HG02884 (cell line): ENCODE measurements at regions not wholly inside any gene's neighbourhood (a gene's known extent, or its start where the extent isn't known, plus 50 kb on each side); places are given as distances from the start of the nearest gene placed in this dataset.
"Not testable (repeated sequence)": the region's sequence is repeated elsewhere in the genome, so short reads cannot be mapped to it uniquely, and the experiment has no call there.

Experiments used
- ATAC-seq: cut with Tn5 transposase; IDR thresholded peaks from one replicate; pipeline ENCODE4 v1.9.1; 2021; ENCODE audit warnings: mild to moderate bottlenecking, moderate library complexity; ENCODE audit not compliant: unreplicated experiment

GRCh38 chr17:16888413-16889087 lies 83.4 kb downstream of the TNFRSF13B start:
- no peak for ATAC-seq

GRCh38 chr17:16887523-16888095 lies 84.3 kb downstream of the TNFRSF13B start:
- ATAC-seq: no peak

- peak; percentile 57 for ATAC-seq
These were observed 85.1 kb downstream of the TNFRSF13B start for GRCh38 chr17:16886655-16887322.

- ATAC-seq: not testable (repeated sequence)
These were observed 86.7 kb downstream of the TNFRSF13B start for GRCh38 chr17:16885204-16885603.

- not testable (repeated sequence) for ATAC-seq
These were observed 89.0 kb downstream of the TNFRSF13B start for GRCh38 chr17:16882926-16883265.

GRCh38 chr17:16882243-16882925 lies 89.5 kb downstream of the TNFRSF13B start:
- no peak for ATAC-seq

GRCh38 chr17:16881239-16881924 lies 90.5 kb downstream of the TNFRSF13B start:
- ATAC-seq: no peak

- ATAC-seq: no peak
These were observed 91.1 kb downstream of the TNFRSF13B start for GRCh38 chr17:16880843-16881230.

- ATAC-seq: no peak
These were observed 91.6 kb downstream of the TNFRSF13B start for GRCh38 chr17:16880121-16880842.

- ATAC-seq: no peak
These were observed 92.2 kb downstream of the TNFRSF13B start for GRCh38 chr17:16879686-16880085.

GRCh38 chr17:16878606-16879005 lies 93.3 kb downstream of the TNFRSF13B start:
- no peak for ATAC-seq

- ATAC-seq: no peak
These were observed 93.8 kb downstream of the TNFRSF13B start for GRCh38 chr17:16878084-16878483.

GRCh38 chr17:16877099-16877498 lies 94.8 kb downstream of the TNFRSF13B start:
- ATAC-seq: no peak

GRCh38 chr17:16875662-16876061 lies 96.3 kb downstream of the TNFRSF13B start:
- ATAC-seq: no peak

- ATAC-seq: not testable (repeated sequence)
These were observed 97.7 kb downstream of the TNFRSF13B start for GRCh38 chr17:16874216-16874615.

- no peak for ATAC-seq
These were observed 98.5 kb downstream of the TNFRSF13B start for GRCh38 chr17:16873174-16874035.

- ATAC-seq: no peak
These were observed 99.4 kb downstream of the TNFRSF13B start for GRCh38 chr17:16872351-16873173.

- ATAC-seq: not testable (repeated sequence)
These were observed 100.3 kb downstream of the TNFRSF13B start for GRCh38 chr17:16871446-16872190.
